Smooth muscle cell (in vitro differentiated cells): ENCODE measurements at regions not wholly inside any gene's neighbourhood (a gene's known extent, or its start where the extent isn't known, plus 50 kb on each side); places are given as distances from the start of the nearest gene placed in this dataset.

Experiments used
- DNase-seq: peaks from one replicate; lab custom pipeline; 2025; ENCODE audit not compliant: unreplicated experiment; lab: John Stamatoyannopoulos, UW
- H2AFZ ChIP-seq: fragments of 200-600 bp; sonication (generic); 2 replicates; pipeline ENCODE4 v1.6.0; 2016; ENCODE audit warnings: antibody characterized with exemption, low read depth, mild to moderate bottlenecking
- H3F3A ChIP-seq: fragments of 200-600 bp; sonication (generic); 2 replicates; pipeline ENCODE4 v1.6.0; 2017; ENCODE audit warnings: antibody characterized with exemption, low read depth
- H3K27ac ChIP-seq: fragments of 200-600 bp; sonication (generic); 2 replicates; pipeline ENCODE4 v1.5.1; 2016; ENCODE audit warnings: low read depth, mild to moderate bottlenecking
- H3K27me3 ChIP-seq: fragments of 200-600 bp; sonication (generic); 2 replicates; pipeline ENCODE4 v1.6.1; 2016; ENCODE audit warnings: low read depth, mild to moderate bottlenecking
- H3K36me3 ChIP-seq: fragments of 200-600 bp; sonication (generic); 2 replicates; pipeline ENCODE4 v1.5.1; 2016; ENCODE audit warnings: low read depth
- H3K4me1 ChIP-seq: fragments of 200-600 bp; sonication (generic); 2 replicates; pipeline ENCODE4 v1.5.1; 2016; ENCODE audit warnings: low read depth
- H3K4me2 ChIP-seq: fragments of 200-600 bp; sonication (generic); 2 replicates; pipeline ENCODE4 v1.6.0; 2016; ENCODE audit warnings: mild to moderate bottlenecking
- H3K4me3 ChIP-seq: fragments of 200-600 bp; sonication (generic); 2 replicates; pipeline ENCODE4 v1.5.1; 2016; ENCODE audit warnings: mild to moderate bottlenecking
- H3K79me2 ChIP-seq: fragments of 200-600 bp; sonication (generic); 2 replicates; pipeline ENCODE4 v1.6.0; 2016; ENCODE audit warnings: low read depth, mild to moderate bottlenecking
- H3K9ac ChIP-seq: fragments of 200-600 bp; sonication (generic); 2 replicates; pipeline ENCODE4 v1.6.0; 2016; ENCODE audit warnings: low read depth
- H3K9me3 ChIP-seq: fragments of 200-600 bp; sonication (generic); replicated peaks from 2 replicates; pipeline ENCODE4 v1.5.1; 2016; ENCODE audit warnings: low read depth
- H4K20me1 ChIP-seq: fragments of 200-600 bp; sonication (generic); 2 replicates; pipeline ENCODE4 v1.6.0; 2016; ENCODE audit warnings: low read depth
- WGBS: methylation state at CpG from one replicate; pipeline ENCODE4 v1.1.7; 2016; ENCODE audit warnings: low lambda C conversion rate; 5-methylcytosine and 5-hydroxymethylcytosine counted together
- TF ChIP-seq, protein P1 (sequence below): fragments of 200-600 bp; sonication (generic); IDR thresholded peaks from 2 replicates; pipeline ENCODE4 v1.5.1; 2017; ENCODE audit warnings: borderline replicate concordance, mild to moderate bottlenecking, antibody characterized with exemption; ENCODE audit not compliant: insufficient read depth, poor library complexity, severe bottlenecking

GRCh38 chr2:15804691-15805090 lies 135.7 kb upstream of the MYCN start:
- Histone ChIP-seq H3K79me2 (no peaks in the 10 kb centered on the region), H3K4me3 (no peak overlapping the region), H4K20me1 (no peaks in the 10 kb centered on the region), H3K27me3 (no peaks in the 10 kb centered on the region), H2AFZ (no peak overlapping the region), H3K36me3 (no peaks in the 10 kb centered on the region), H3K9me3 (no peaks in the 10 kb centered on the region), H3K4me1 (no peaks in the 10 kb centered on the region), H3K27ac (no peak overlapping the region), H3K4me2 (no peak overlapping the region), H3K9ac (no peak overlapping the region), H3F3A (no peaks in the 10 kb centered on the region)
- TF ChIP-seq, protein P1, sequence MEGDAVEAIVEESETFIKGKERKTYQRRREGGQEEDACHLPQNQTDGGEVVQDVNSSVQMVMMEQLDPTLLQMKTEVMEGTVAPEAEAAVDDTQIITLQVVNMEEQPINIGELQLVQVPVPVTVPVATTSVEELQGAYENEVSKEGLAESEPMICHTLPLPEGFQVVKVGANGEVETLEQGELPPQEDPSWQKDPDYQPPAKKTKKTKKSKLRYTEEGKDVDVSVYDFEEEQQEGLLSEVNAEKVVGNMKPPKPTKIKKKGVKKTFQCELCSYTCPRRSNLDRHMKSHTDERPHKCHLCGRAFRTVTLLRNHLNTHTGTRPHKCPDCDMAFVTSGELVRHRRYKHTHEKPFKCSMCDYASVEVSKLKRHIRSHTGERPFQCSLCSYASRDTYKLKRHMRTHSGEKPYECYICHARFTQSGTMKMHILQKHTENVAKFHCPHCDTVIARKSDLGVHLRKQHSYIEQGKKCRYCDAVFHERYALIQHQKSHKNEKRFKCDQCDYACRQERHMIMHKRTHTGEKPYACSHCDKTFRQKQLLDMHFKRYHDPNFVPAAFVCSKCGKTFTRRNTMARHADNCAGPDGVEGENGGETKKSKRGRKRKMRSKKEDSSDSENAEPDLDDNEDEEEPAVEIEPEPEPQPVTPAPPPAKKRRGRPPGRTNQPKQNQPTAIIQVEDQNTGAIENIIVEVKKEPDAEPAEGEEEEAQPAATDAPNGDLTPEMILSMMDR, result no peak
- WGBS, result 90% methylated on average over 2 of the region's 2 CpGs
- DNase-seq, result no peak

- no peaks in the 10 kb centered on the region for H3K27me3 ChIP-seq
- TF ChIP-seq, protein P1, result no peak
- no peak for DNase-seq
- H3K79me2 ChIP-seq, result no peaks in the 10 kb centered on the region
- H3K9me3 ChIP-seq, result no peaks in the 10 kb centered on the region
- H3K4me2 ChIP-seq, result no peak overlapping the region
- no peaks in the 10 kb centered on the region for H3K36me3 ChIP-seq
- H3K4me3 ChIP-seq, result no peak overlapping the region
- H4K20me1 ChIP-seq, result no peaks in the 10 kb centered on the region
- H3K27ac ChIP-seq, result no peak overlapping the region
- 97% methylated on average over 2 of the region's 2 CpGs for WGBS
- no peak overlapping the region for H2AFZ ChIP-seq
- no peak overlapping the region for H3K9ac ChIP-seq
- no peaks in the 10 kb centered on the region for H3F3A ChIP-seq
- H3K4me1 ChIP-seq, result no peaks in the 10 kb centered on the region
Observed at GRCh38 chr2:15805206-15805605, 135.1 kb upstream of the MYCN start.

DNA sequence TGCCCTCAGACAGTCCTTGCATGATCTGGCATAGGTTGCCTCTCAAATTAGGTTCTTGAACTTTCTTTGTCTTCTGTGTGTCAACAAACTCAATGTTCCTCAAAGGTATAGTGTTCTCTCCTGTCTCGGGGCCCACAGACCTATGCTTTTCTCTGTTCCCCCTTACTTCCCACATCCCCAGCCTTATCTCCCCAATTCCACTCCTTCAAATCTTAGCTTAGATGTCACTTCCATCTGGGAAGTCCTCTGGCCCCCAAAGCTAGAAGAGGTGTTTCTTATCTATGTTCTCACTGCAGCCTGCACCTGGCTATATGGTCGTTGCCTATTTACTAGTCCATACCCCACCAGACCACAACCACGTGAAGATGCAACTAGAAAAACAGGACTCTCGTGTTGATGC lies 134.6 kb upstream of the MYCN start:
- H3F3A ChIP-seq, result no peaks in the 10 kb centered on the region
- TF ChIP-seq, protein P1, result no peak
- H3K36me3 ChIP-seq, result no peaks in the 10 kb centered on the region
- no peak overlapping the region for H3K9ac ChIP-seq
- H3K4me1 ChIP-seq, result peaks cover 3% of the 10 kb centered on the region
- no peaks in the 10 kb centered on the region for H4K20me1 ChIP-seq
- no peaks in the 10 kb centered on the region for H3K79me2 ChIP-seq
- WGBS, result 90% methylated on average over 4 of the region's 4 CpGs
- no peak overlapping the region for H3K4me3 ChIP-seq
- H3K27me3 ChIP-seq, result no peaks in the 10 kb centered on the region
- H3K4me2 ChIP-seq, result no peak overlapping the region
- H3K9me3 ChIP-seq, result no peaks in the 10 kb centered on the region
- no peak overlapping the region for H3K27ac ChIP-seq
- DNase-seq, result no peak
- no peak overlapping the region for H2AFZ ChIP-seq

DNA sequence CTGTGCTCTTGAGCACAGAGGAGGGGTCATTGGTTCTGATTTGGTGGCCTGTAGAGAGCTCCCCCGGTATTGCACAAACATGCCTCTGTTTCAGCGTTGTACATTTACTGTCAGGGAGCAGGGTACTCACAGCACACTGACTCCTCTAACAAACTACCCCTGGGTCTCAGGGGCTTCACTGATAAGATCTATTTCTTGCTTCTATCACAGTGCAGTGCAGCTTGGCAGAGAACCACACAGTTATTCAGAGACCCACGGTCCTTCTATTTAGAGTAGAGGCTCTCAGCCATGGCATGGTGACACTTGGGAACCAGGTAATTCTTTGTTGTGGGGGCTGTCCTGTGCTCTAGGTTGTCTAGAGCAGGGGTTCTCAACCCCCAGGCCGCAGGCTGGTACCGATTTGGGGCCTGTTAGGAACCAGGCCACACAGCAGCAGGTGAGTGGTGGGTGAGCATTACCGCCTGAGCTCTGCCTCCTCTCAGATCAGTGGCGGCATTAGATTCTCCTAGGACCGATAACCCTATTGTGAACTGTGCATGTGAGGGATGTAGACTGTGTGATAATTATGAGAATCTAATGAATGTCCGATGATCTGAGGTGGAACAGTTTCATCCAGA lies 133.4 kb upstream of the MYCN start:
- no peaks in the 10 kb centered on the region for H3K9me3 ChIP-seq
- H3K36me3 ChIP-seq, result no peaks in the 10 kb centered on the region
- H3K4me2 ChIP-seq, result no peak overlapping the region
- 95% methylated on average over 9 of the region's 9 CpGs for WGBS
- H3F3A ChIP-seq, result no peaks in the 10 kb centered on the region
- peaks cover 10% of the 10 kb centered on the region for H3K4me1 ChIP-seq
- H4K20me1 ChIP-seq, result no peaks in the 10 kb centered on the region
- H3K27ac ChIP-seq, result no peak overlapping the region
- no peaks in the 10 kb centered on the region for H3K27me3 ChIP-seq
- H3K79me2 ChIP-seq, result no peaks in the 10 kb centered on the region
- TF ChIP-seq, protein P1, result no peak
- DNase-seq, result no peak
- H2AFZ ChIP-seq, result no peak overlapping the region
- H3K9ac ChIP-seq, result no peak overlapping the region
- H3K4me3 ChIP-seq, result no peak overlapping the region
